ENCODE measurements at regions not wholly inside any gene's neighbourhood (a gene's known extent, or its start where the extent isn't known, plus 50 kb on each side); places are given as distances from the start of the nearest gene placed in this dataset.

DNA sequence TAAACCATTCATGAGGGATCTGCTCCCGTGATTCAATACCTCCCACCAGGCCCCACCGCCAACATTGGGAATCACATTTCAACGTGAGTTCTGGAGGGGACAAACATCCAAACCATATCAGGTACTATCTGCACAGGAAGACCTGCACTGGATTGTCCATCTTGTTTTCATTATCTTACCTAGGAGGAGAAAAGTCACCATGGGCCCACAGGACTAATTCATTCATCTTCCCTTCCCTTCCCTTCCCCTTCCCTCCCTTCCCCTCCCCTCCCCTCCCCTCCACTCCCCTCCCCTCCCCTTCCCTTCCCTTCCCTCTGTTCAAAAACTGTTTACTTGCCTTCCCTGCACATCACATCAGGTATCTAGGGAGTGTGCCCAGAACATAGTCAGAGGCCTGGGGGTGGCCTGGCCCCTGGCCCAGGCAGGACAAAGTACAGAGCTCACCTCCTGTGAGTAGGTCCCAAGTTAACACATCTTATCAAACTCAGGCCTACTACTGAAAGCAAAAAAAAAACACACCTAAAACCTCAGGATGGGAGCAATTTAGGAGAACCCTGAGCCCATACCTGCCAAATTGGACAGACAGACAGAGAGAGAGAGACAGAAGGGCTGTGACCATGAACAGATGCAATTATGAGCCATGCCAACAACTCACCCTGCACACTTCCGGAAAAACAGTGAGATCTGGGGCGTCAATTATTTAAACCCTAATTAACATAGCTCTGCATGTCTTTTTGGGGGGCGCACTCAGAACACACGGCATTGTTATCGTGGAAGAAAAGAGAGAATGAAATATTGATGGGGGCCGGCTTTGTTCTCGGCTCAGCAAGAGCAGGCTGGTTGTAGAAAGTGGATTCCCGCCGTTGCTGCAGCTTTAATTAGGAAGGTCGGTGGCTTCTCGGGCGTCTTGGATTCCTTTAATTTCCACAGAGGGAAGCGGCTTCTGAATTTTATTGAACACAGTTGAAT, 151.2 kb downstream of the IRX5 start:
- TF ChIP-seq, protein P1, sequence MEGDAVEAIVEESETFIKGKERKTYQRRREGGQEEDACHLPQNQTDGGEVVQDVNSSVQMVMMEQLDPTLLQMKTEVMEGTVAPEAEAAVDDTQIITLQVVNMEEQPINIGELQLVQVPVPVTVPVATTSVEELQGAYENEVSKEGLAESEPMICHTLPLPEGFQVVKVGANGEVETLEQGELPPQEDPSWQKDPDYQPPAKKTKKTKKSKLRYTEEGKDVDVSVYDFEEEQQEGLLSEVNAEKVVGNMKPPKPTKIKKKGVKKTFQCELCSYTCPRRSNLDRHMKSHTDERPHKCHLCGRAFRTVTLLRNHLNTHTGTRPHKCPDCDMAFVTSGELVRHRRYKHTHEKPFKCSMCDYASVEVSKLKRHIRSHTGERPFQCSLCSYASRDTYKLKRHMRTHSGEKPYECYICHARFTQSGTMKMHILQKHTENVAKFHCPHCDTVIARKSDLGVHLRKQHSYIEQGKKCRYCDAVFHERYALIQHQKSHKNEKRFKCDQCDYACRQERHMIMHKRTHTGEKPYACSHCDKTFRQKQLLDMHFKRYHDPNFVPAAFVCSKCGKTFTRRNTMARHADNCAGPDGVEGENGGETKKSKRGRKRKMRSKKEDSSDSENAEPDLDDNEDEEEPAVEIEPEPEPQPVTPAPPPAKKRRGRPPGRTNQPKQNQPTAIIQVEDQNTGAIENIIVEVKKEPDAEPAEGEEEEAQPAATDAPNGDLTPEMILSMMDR (IDR thresholded peaks at IDR 0.05; ENCODE audit: low read depth, low read length, poor library complexity, severe bottlenecking): no peak
- no peak for TF ChIP-seq EZH2phosphoT487 (IDR thresholded peaks at IDR 0.05; ENCODE audit: borderline replicate concordance, low read length)

All from DOHH2 (cell line).